ENCODE measurements at regions not wholly inside any gene's neighbourhood (a gene's known extent, or its start where the extent isn't known, plus 50 kb on each side); places are given as distances from the start of the nearest gene placed in this dataset.

DNA sequence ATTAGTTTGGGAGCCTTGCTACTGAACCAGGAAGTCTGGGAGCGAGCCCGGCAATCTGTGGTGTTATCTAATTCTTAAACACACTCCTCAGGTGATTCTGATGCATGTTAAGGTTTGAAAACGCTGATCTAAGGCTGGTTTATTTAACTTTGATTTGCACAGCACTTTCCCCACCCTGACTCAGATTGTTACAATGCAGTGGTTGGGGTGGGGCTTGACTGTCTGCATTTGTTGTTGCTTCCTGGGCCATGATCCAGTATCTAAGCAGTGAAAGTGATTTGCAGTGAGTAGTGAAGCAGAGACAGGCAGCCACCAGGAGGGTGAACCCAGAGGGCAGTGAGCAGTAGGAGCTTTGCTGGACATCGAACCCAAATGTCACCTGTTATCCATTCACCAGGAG lies 81.6 kb upstream of the ARGLU1 start:
- Histone ChIP-seq H2AFZ (ENCODE audit: low read depth, low read length, poor library complexity, severe bottlenecking) (no peak overlapping the region), H3K4me2 (ENCODE audit: low read length) (no peak overlapping the region), H3K9me3 (ENCODE audit: control insufficient read depth in 1 of 2, insufficient read depth in 1 of 2, low read depth in 1 of 2, low read length in 2 of 2) (no peaks in the 10 kb centered on the region), H3K9me2 (ENCODE audit: insufficient read depth) (no peaks in the 10 kb centered on the region), H3K4me1 (ENCODE audit: control insufficient read depth in 1 of 2, insufficient read depth in 2 of 2, low read length in 2 of 2) (no peaks in the 10 kb centered on the region), H3K27ac (ENCODE audit: low read depth, low read length) (no peak overlapping the region), H3K4me3 (replicated peaks in 1 of 2; ENCODE audit: low read depth in 1 of 2, low read length in 2 of 2) (no peak overlapping the region), H3K27me3 (ENCODE audit: insufficient read depth, low read length) (peaks cover 19% of the 10 kb centered on the region), H3K36me3 (ENCODE audit: control insufficient read depth in 1 of 2, insufficient read depth in 2 of 2, low read length in 2 of 2) (no peaks in the 10 kb centered on the region), H3K9ac (ENCODE audit: low read length) (no peak overlapping the region), H3K79me2 (ENCODE audit: insufficient read depth, low read length) (no peaks in the 10 kb centered on the region), H4K20me1 (ENCODE audit: insufficient read depth) (no peaks in the 10 kb centered on the region)
- ChIA-PET RAD21 (ENCODE audit: low non-redundant PET in 1 of 2, low total read pairs in 2 of 2, uncharacterized antibody in 2 of 2, unreplicated experiment in 2 of 2) (no interaction called here), POLR2A (no interaction called here), CTCF (no interaction called here)
- no TSS peak for BruUV-seq (replicated peaks)
- ATAC-seq (no peak; the same call in 1 of the 2 replicates), DNase-seq (ENCODE audit: low read depth, low spot score) (no peak)
- intact Hi-C loops (cut with micrococcal nuclease): no loop called here
- no peak for TF ChIP-seq ZNF274 (IDR thresholded peaks at IDR 0.05; ENCODE audit: low read depth, low read length)
- no peak for TF ChIP-seq POLR2A (IDR thresholded peaks at IDR 0.05; ENCODE audit: borderline replicate concordance, extremely low read depth, insufficient read depth, insufficient read length)
- TF ChIP-seq POLR2AphosphoS5 (IDR thresholded peaks at IDR 0.05; ENCODE audit: low read depth, low read length): no peak
- TF ChIP-seq TCF7L2 (IDR thresholded peaks at IDR 0.05; ENCODE audit: borderline replicate concordance, extremely low read depth, insufficient read depth, insufficient read length): no peak
- TF ChIP-seq SRF (IDR thresholded peaks at IDR 0.05; ENCODE audit: low read depth): no peak
- no peak for TF ChIP-seq CTCF (IDR thresholded peaks at IDR 0.05 in 2 of 3, conservative IDR thresholded peaks at IDR 0.05 in 1 of 3; ENCODE audit: borderline replicate concordance in 1 of 3, insufficient read depth in 1 of 3, low read depth in 2 of 3, low read length in 2 of 3)
- TF ChIP-seq ZBTB33 (IDR thresholded peaks at IDR 0.05; ENCODE audit: extremely low read depth, insufficient replicate concordance, low read length): no peak
- TF ChIP-seq CEBPB (IDR thresholded peaks at IDR 0.05; ENCODE audit: low read depth): no peak
- no peak for TF ChIP-seq RAD21 (IDR thresholded peaks at IDR 0.05; ENCODE audit: low read depth)
- TF ChIP-seq, protein P1, sequence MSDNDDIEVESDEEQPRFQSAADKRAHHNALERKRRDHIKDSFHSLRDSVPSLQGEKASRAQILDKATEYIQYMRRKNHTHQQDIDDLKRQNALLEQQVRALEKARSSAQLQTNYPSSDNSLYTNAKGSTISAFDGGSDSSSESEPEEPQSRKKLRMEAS (IDR thresholded peaks at IDR 0.05): no peak
- TF ChIP-seq EZH2phosphoT487 (IDR thresholded peaks at IDR 0.05; ENCODE audit: borderline replicate concordance): no peak
- TF ChIP-seq SP1 (IDR thresholded peaks at IDR 0.05; ENCODE audit: low read depth): no peak
- no peak for TF ChIP-seq YY1 (IDR thresholded peaks at IDR 0.05; ENCODE audit: extremely low read depth, insufficient replicate concordance, low read depth, low read length)
- TF ChIP-seq EZH2 (IDR thresholded peaks at IDR 0.05): no peak
- no peak for TF ChIP-seq FOSL1 (IDR thresholded peaks at IDR 0.05; ENCODE audit: low read depth)
- TF ChIP-seq, protein P2, sequence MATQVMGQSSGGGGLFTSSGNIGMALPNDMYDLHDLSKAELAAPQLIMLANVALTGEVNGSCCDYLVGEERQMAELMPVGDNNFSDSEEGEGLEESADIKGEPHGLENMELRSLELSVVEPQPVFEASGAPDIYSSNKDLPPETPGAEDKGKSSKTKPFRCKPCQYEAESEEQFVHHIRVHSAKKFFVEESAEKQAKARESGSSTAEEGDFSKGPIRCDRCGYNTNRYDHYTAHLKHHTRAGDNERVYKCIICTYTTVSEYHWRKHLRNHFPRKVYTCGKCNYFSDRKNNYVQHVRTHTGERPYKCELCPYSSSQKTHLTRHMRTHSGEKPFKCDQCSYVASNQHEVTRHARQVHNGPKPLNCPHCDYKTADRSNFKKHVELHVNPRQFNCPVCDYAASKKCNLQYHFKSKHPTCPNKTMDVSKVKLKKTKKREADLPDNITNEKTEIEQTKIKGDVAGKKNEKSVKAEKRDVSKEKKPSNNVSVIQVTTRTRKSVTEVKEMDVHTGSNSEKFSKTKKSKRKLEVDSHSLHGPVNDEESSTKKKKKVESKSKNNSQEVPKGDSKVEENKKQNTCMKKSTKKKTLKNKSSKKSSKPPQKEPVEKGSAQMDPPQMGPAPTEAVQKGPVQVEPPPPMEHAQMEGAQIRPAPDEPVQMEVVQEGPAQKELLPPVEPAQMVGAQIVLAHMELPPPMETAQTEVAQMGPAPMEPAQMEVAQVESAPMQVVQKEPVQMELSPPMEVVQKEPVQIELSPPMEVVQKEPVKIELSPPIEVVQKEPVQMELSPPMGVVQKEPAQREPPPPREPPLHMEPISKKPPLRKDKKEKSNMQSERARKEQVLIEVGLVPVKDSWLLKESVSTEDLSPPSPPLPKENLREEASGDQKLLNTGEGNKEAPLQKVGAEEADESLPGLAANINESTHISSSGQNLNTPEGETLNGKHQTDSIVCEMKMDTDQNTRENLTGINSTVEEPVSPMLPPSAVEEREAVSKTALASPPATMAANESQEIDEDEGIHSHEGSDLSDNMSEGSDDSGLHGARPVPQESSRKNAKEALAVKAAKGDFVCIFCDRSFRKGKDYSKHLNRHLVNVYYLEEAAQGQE (IDR thresholded peaks at IDR 0.05; ENCODE audit: low read depth): no peak
- no peak for TF ChIP-seq EGR1 (IDR thresholded peaks at IDR 0.05; ENCODE audit: low read depth)
